AG09309 (cell line): ENCODE measurements at regions not wholly inside any gene's neighbourhood (a gene's known extent, or its start where the extent isn't known, plus 50 kb on each side); places are given as distances from the start of the nearest gene placed in this dataset.

Experiments used
- DNase-seq: peaks from one replicate; pipeline ENCODE4 v3.0.0-alpha.2; 2010; ENCODE audit warnings: low read depth
- H3K4me3 ChIP-seq: 2 replicates; pipeline ENCODE4 v1.5.1; 2011; ENCODE audit warnings: mild to moderate bottlenecking, low read depth, low read length, moderate library complexity; ENCODE audit not compliant: control insufficient read depth
- CTCF ChIP-seq: IDR thresholded peaks from 2 replicates; pipeline ENCODE4 v1.5.1; 2011; ENCODE audit warnings: mild to moderate bottlenecking, low read depth, low read length, inconsistent platforms; ENCODE audit not compliant: insufficient read depth, control insufficient read depth; ENCODE audit errors: missing control alignments

- no peak for DNase-seq
- TF ChIP-seq CTCF = no peak
These were observed 768.1 kb downstream of the TMEM182 start for GRCh38 chr2:103529798-103530502.

GRCh38 chr2:103552775-103553174, 790.9 kb downstream of the TMEM182 start:
- no peak overlapping the region for H3K4me3 ChIP-seq
- DNase-seq = no peak
- TF ChIP-seq CTCF = no peak

More at GRCh38 chr2:103529798-103530502, 768.1 kb downstream of the TMEM182 start:
- no peak overlapping the region for H3K4me3 ChIP-seq

- H3K4me3 ChIP-seq = no peak overlapping the region
- no peak for DNase-seq
- no peak for TF ChIP-seq CTCF
These were observed 833.0 kb downstream of the TMEM182 start for GRCh38 chr2:103594823-103595222.

GRCh38 chr2:103605071-103605780, 843.4 kb downstream of the TMEM182 start:
- TF ChIP-seq CTCF = no peak
- no peak for DNase-seq
- no peak overlapping the region for H3K4me3 ChIP-seq

- no peak overlapping the region for H3K4me3 ChIP-seq
- TF ChIP-seq CTCF = no peak
- DNase-seq = no peak
These were observed 853.8 kb downstream of the TMEM182 start for GRCh38 chr2:103615611-103616105.

- H3K4me3 ChIP-seq = no peak overlapping the region
- TF ChIP-seq CTCF = no peak
- DNase-seq = no peak
These were observed 855.1 kb downstream of the TMEM182 start for GRCh38 chr2:103616891-103617290.
